Loucy (cell line): ENCODE measurements at regions not wholly inside any gene's neighbourhood (a gene's known extent, or its start where the extent isn't known, plus 50 kb on each side); places are given as distances from the start of the nearest gene placed in this dataset.

Source experiments
- EZH2phosphoT487 ChIP-seq: fragments of 200-600 bp; IDR thresholded peaks from 2 replicates; pipeline ENCODE4 v1.6.1; 2018; ENCODE audit warnings: antibody characterized with exemption, mild to moderate bottlenecking, moderate library complexity, borderline replicate concordance
- TF ChIP-seq, protein P1 (sequence below): fragments of 200-600 bp; sonication (generic); conservative IDR thresholded peaks from 2 replicates; pipeline ENCODE4 v1.5.1; 2014; ENCODE audit warnings: mild to moderate bottlenecking, antibody characterized with exemption, low read length

GRCh38 chr6:106731843-106732160, 102.4 kb downstream of the QRSL1 start:
- no peak for TF ChIP-seq EZH2phosphoT487
- TF ChIP-seq, protein P1, sequence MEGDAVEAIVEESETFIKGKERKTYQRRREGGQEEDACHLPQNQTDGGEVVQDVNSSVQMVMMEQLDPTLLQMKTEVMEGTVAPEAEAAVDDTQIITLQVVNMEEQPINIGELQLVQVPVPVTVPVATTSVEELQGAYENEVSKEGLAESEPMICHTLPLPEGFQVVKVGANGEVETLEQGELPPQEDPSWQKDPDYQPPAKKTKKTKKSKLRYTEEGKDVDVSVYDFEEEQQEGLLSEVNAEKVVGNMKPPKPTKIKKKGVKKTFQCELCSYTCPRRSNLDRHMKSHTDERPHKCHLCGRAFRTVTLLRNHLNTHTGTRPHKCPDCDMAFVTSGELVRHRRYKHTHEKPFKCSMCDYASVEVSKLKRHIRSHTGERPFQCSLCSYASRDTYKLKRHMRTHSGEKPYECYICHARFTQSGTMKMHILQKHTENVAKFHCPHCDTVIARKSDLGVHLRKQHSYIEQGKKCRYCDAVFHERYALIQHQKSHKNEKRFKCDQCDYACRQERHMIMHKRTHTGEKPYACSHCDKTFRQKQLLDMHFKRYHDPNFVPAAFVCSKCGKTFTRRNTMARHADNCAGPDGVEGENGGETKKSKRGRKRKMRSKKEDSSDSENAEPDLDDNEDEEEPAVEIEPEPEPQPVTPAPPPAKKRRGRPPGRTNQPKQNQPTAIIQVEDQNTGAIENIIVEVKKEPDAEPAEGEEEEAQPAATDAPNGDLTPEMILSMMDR = no peak
